HCT116 (cell line): ENCODE measurements at regions not wholly inside any gene's neighbourhood (a gene's known extent, or its start where the extent isn't known, plus 50 kb on each side); places are given as distances from the start of the nearest gene placed in this dataset.

Experiments
- ATAC-seq: fragments of 200-7000 bp; cut with Tn5 transposase; 2 replicates; pipeline ENCODE4 v1.9.1; 2020; ENCODE audit warnings: mild to moderate bottlenecking, moderate library complexity
- BruUV-seq: library from RNA; stranded (reverse); fragments of 400-500 nt; replicated peaks from 2 replicates; lab custom pipeline; 2021; lab: Mats Ljungman, UMichigan
- CTCF ChIA-PET: fragments of 300-600 bp; sonication (Branson Sonifier 250); formaldehyde crosslinking; loops from one replicate; lab custom pipeline; 2021; ENCODE audit warnings: antibody characterized with exemption; lab: Charles Lee
- POLR2A ChIA-PET: fragments of 300-600, 350-600 bp; sonication (Branson Sonifier 250); formaldehyde crosslinking; loops from one replicate; lab custom pipeline; 2021; ENCODE audit warnings: antibody characterized with exemption; lab: Charles Lee
- RAD21 ChIA-PET, 2 experiments: fragments of 300-600 bp; sonication (Branson Sonifier 250); formaldehyde crosslinking; loops; one replicate each; lab custom pipeline; 2023; ENCODE audit warnings: low total read pairs in 2 of 2; ENCODE audit not compliant: uncharacterized antibody in 2 of 2, unreplicated experiment in 2 of 2, low non-redundant PET in 1 of 2; lab: Charles Lee
- DNase-seq: peaks from one replicate; pipeline ENCODE4 v3.0.0-alpha.2; 2010; ENCODE audit warnings: low read depth, low spot score
- H2AFZ ChIP-seq: fragments of 200-600 bp; shearing (Covaris generic), sonication (generic); 2 replicates; pipeline ENCODE4 v1.6.1; 2017; ENCODE audit warnings: low read depth, mixed run types, mixed read lengths, antibody characterized with exemption, low read length; ENCODE audit not compliant: poor library complexity, severe bottlenecking
- H3K27ac ChIP-seq: 2 replicates; pipeline ENCODE4 v1.5.1; 2012; ENCODE audit warnings: low read depth, low read length
- H3K27me3 ChIP-seq: fragments of 200-600 bp; sonication (generic); 2 replicates; pipeline ENCODE4 v1.6.1; 2016; ENCODE audit warnings: mixed run types, low read length, mixed read lengths; ENCODE audit not compliant: insufficient read depth
- H3K36me3 ChIP-seq, 2 experiments: fragments of 200-500 bp in 1 of 2; fragments of 200-600 bp in 1 of 2; sonication (Bioruptor generic) in 1 of 2; sonication (generic) in 1 of 2; 2 replicates each; pipeline versions ENCODE4 v1.5.1 to v1.6.1; 2014 to 2016; ENCODE audit warnings: low read length in 2 of 2, inconsistent platforms in 1 of 2, mixed read lengths in 1 of 2, mixed run types in 1 of 2; ENCODE audit not compliant: insufficient read depth in 2 of 2, control insufficient read depth in 1 of 2
- H3K4me1 ChIP-seq, 2 experiments: fragments of 200-600 bp in 1 of 2; sonication (generic) in 1 of 2; 2 replicates each; pipeline versions ENCODE4 v1.5.1 to v1.6.1; 2012 to 2017; ENCODE audit warnings: low read length in 2 of 2, inconsistent platforms in 1 of 2, mild to moderate bottlenecking in 1 of 2, mixed read lengths in 1 of 2, mixed run types in 1 of 2, moderate library complexity in 1 of 2; ENCODE audit not compliant: insufficient read depth in 2 of 2, control insufficient read depth in 1 of 2
- H3K4me2 ChIP-seq: fragments of 200-600 bp; sonication (generic); 2 replicates; pipeline ENCODE4 v1.6.1; 2017; ENCODE audit warnings: mixed run types, low read length, mixed read lengths
- H3K4me3 ChIP-seq, 2 experiments: fragments of 200-600 bp in 1 of 2; sonication (generic) in 1 of 2; replicated peaks in 1 of 2; 2 replicates each; pipeline ENCODE4 v1.5.1; 2011 to 2016; ENCODE audit warnings: low read length in 2 of 2, control low read depth in 1 of 2, low read depth in 1 of 2, mild to moderate bottlenecking in 1 of 2, mixed read lengths in 1 of 2, mixed run types in 1 of 2
- H3K79me2 ChIP-seq: fragments of 200-600 bp; sonication (generic); 2 replicates; pipeline ENCODE4 v1.6.1; 2017; ENCODE audit warnings: mild to moderate bottlenecking, mixed run types, low read length, moderate library complexity, mixed read lengths; ENCODE audit not compliant: insufficient read depth
- H3K9ac ChIP-seq: fragments of 200-600 bp; sonication (generic); 2 replicates; pipeline ENCODE4 v1.6.1; 2016; ENCODE audit warnings: low read length, mixed read lengths
- H3K9me2 ChIP-seq: fragments of 200-600 bp; sonication (generic), shearing (Covaris generic); 2 replicates; pipeline ENCODE4 v1.6.1; 2017; ENCODE audit warnings: mixed run types, mild to moderate bottlenecking, moderate library complexity; ENCODE audit not compliant: insufficient read depth
- H3K9me3 ChIP-seq, 2 experiments: fragments of 200-500 bp in 1 of 2; fragments of 200-600 bp in 1 of 2; sonication (Bioruptor generic) in 1 of 2; sonication (generic) in 1 of 2; 2 replicates each; pipeline ENCODE4 v1.6.1; 2014 to 2017; ENCODE audit warnings: low read length in 2 of 2, mixed read lengths in 2 of 2, inconsistent platforms in 1 of 2, low read depth in 1 of 2, mild to moderate bottlenecking in 1 of 2, mixed run types in 1 of 2, moderate library complexity in 1 of 2; ENCODE audit not compliant: control insufficient read depth in 1 of 2, insufficient read depth in 1 of 2
- H4K20me1 ChIP-seq: fragments of 200-600 bp; sonication (generic), shearing (Covaris generic); 2 replicates; pipeline ENCODE4 v1.6.1; 2017; ENCODE audit warnings: mixed run types, mild to moderate bottlenecking, moderate library complexity; ENCODE audit not compliant: insufficient read depth
- ATF3 ChIP-seq: IDR thresholded peaks from 2 replicates; pipeline ENCODE4 v1.6.1; 2012
- CBX3 ChIP-seq: IDR thresholded peaks from 2 replicates; pipeline ENCODE4 v1.6.1; 2012; ENCODE audit warnings: low read depth
- CTCF ChIP-seq, 3 experiments: fragments of 200-600 bp in 1 of 3; sonication (generic) in 1 of 3; IDR thresholded peaks in 2 of 3; conservative IDR thresholded peaks in 1 of 3; 2 replicates each; pipeline ENCODE4 v1.5.1; 2012 to 2017; ENCODE audit warnings: low read depth in 2 of 3, low read length in 2 of 3, antibody characterized with exemption in 1 of 3, borderline replicate concordance in 1 of 3, control low read depth in 1 of 3, mild to moderate bottlenecking in 1 of 3, mixed read lengths in 1 of 3, mixed run types in 1 of 3, moderate library complexity in 1 of 3; ENCODE audit not compliant: insufficient read depth in 1 of 3
- EGR1 ChIP-seq: IDR thresholded peaks from 2 replicates; pipeline ENCODE4 v1.6.1; 2012; ENCODE audit warnings: low read depth
- ELF1 ChIP-seq: IDR thresholded peaks from 2 replicates; pipeline ENCODE4 v1.6.1; 2012; ENCODE audit warnings: low read depth, borderline replicate concordance
- EZH2phosphoT487 ChIP-seq: fragments of 200-600 bp; IDR thresholded peaks from 2 replicates; pipeline ENCODE4 v1.6.1; 2018; ENCODE audit warnings: antibody characterized with exemption, borderline replicate concordance
- JUND ChIP-seq: IDR thresholded peaks from 2 replicates; pipeline ENCODE4 v1.6.1; 2012
- RAD21 ChIP-seq: IDR thresholded peaks from 2 replicates; pipeline ENCODE4 v1.6.1; 2012; ENCODE audit warnings: low read depth, mild to moderate bottlenecking
- SP1 ChIP-seq: IDR thresholded peaks from 2 replicates; pipeline ENCODE4 v1.6.1; 2012; ENCODE audit warnings: low read depth
- SRF ChIP-seq: IDR thresholded peaks from 2 replicates; pipeline ENCODE4 v1.6.1; 2012; ENCODE audit warnings: low read depth
- TCF7L2 ChIP-seq: IDR thresholded peaks from 2 replicates; pipeline ENCODE4 v1.7.0; 2011; ENCODE audit warnings: borderline replicate concordance, inconsistent platforms; ENCODE audit not compliant: insufficient read depth, insufficient read length; ENCODE audit errors: extremely low read depth
- YY1 ChIP-seq: IDR thresholded peaks from 2 replicates; pipeline ENCODE4 v1.6.1; 2011; ENCODE audit warnings: low read length, low read depth, moderate library complexity, mild to moderate bottlenecking; ENCODE audit not compliant: insufficient replicate concordance; ENCODE audit errors: extremely low read depth
- ZBTB33 ChIP-seq: IDR thresholded peaks from 2 replicates; pipeline ENCODE4 v1.6.1; 2011; ENCODE audit warnings: mild to moderate bottlenecking, low read length, moderate library complexity; ENCODE audit not compliant: insufficient replicate concordance; ENCODE audit errors: extremely low read depth
- ZFX ChIP-seq: fragments of 450-650 bp; IDR thresholded peaks from 2 replicates; pipeline ENCODE4 v1.6.1; 2017
- intact Hi-C: fragments of 100-400 bp; cut with micrococcal nuclease; formaldehyde crosslinking; loops from 2 replicates; pipeline ENCODE4 v1.10.0; 2022

- 0 out of 2 replicates have a peak overlapping the region, but pooled peaks have one; percentile 3 for H3K9ac ChIP-seq
- no peak overlapping the region for H3K27ac ChIP-seq
- intact Hi-C loops = no loop called here
- ChIA-PET RAD21 (interaction anchor here in 1 of 2 experiments (0.6 kb wide), 1 partner anchor 200 kb away, joined by 3 read pairs; no protein-coding TSS in a partner anchor), CTCF (no interaction called here), POLR2A (no interaction called here)
- TF ChIP-seq RAD21 = no peak; the same call in 1 of the 2 replicates
- peak; percentile 15 for TF ChIP-seq TCF7L2
- TF ChIP-seq EGR1 = no peak
- peaks cover 22% of the 10 kb centered on the region; the same call in 1 of the 2 replicates for H3K27me3 ChIP-seq
- no peaks in the 10 kb centered on the region for H3K9me3 ChIP-seq
- no peaks in the 10 kb centered on the region for H4K20me1 ChIP-seq
- DNase-seq (no peak), ATAC-seq (peak; percentile 87)
- no peaks in the 10 kb centered on the region for H3K36me3 ChIP-seq
- H3K4me3 ChIP-seq = no peak overlapping the region
- no peaks in the 10 kb centered on the region for H3K79me2 ChIP-seq
- H3K9me2 ChIP-seq = no peaks in the 10 kb centered on the region
- no peak overlapping the region for H2AFZ ChIP-seq
- peaks cover 16 to 17% of the 10 kb centered on the region in 2 experiments for H3K4me1 ChIP-seq
- H3K4me2 ChIP-seq = peak overlapping the region; percentile 66
- no TSS peak for BruUV-seq
These were observed 89.8 kb upstream of the COL5A1 start for GRCh38 chr9:134551644-134552348.

GRCh38 chr9:134552349-134552990 lies 89.1 kb upstream of the COL5A1 start:
- 0 out of 2 replicates have a peak overlapping the region, but pooled peaks have one; percentile 3 for H3K9ac ChIP-seq
- intact Hi-C loops = no loop called here
- POLR2A ChIA-PET = no interaction called here
- H3K27ac ChIP-seq = no peak overlapping the region
- H3K9me3 ChIP-seq = no peaks in the 10 kb centered on the region
- no peak overlapping the region for H2AFZ ChIP-seq
- no peaks in the 10 kb centered on the region for H3K9me2 ChIP-seq
- no peaks in the 10 kb centered on the region for H3K36me3 ChIP-seq
- H3K4me2 ChIP-seq = peak overlapping the region; percentile 66
- H3K4me3 ChIP-seq = no peak overlapping the region
- peaks cover 26% of the 10 kb centered on the region; the same call in 1 of the 2 replicates for H3K27me3 ChIP-seq
- DNase-seq = no peak
- ATAC-seq = peak; percentile 7; the same call in 1 of the 2 replicates
- no peaks in the 10 kb centered on the region for H4K20me1 ChIP-seq
- peaks cover 16 to 17% of the 10 kb centered on the region in 2 experiments for H3K4me1 ChIP-seq
- CTCF ChIA-PET = no interaction called here
- H3K79me2 ChIP-seq = no peaks in the 10 kb centered on the region
- BruUV-seq = no TSS peak
- RAD21 ChIA-PET = interaction anchor here in 1 of 2 experiments (0.6 kb wide), 1 partner anchor 200 kb away, joined by 3 read pairs; no protein-coding TSS in a partner anchor
- TF ChIP-seq CBX3 (no peak), ATF3 (no peak), ELF1 (no peak), SP1 (no peak), ZBTB33 (no peak), YY1 (no peak), SRF (no peak), ZFX (no peak), CTCF (IDR thresholded peaks at IDR 0.05 in 2 of 3, conservative IDR thresholded peaks at IDR 0.05 in 1 of 3; ENCODE audit: borderline replicate concordance in 1 of 3, insufficient read depth in 1 of 3, low read depth in 2 of 3, low read length in 2 of 3) (no peak), RAD21 (no peak), EZH2phosphoT487 (no peak), JUND (no peak), EGR1 (no peak)
